SK-N-DZ (cell line): ENCODE measurements at regions not wholly inside any gene's neighbourhood (a gene's known extent, or its start where the extent isn't known, plus 50 kb on each side); places are given as distances from the start of the nearest gene placed in this dataset.
"Not testable (repeated sequence)": the region's sequence is repeated elsewhere in the genome, so short reads cannot be mapped to it uniquely, and the experiment has no call there.

Experiments used
- DNase-seq: peaks from one replicate; pipeline ENCODE4 v3.0.0-alpha.2; 2015; ENCODE audit warnings: low spot score

DNA sequence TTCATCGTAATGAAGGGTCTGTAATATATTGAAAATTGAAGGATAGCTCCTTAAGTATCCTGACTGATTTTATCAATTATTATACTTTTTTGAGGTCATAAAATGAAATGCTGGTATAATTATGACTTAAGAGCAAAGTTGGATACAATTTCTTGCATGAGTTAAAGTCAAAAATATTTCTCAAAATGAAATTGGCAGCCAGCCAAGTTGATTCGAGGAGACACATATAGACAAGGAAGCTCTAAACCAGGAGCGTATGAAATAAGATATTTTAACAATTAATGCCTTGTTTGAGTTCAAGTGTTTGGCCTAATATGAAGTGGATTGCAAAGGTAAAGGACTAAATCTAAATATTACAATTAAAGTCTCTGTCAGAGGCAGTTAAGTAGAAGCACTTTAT is 260.4 kb upstream of the DSEL start:
- no peak for DNase-seq

DNA sequence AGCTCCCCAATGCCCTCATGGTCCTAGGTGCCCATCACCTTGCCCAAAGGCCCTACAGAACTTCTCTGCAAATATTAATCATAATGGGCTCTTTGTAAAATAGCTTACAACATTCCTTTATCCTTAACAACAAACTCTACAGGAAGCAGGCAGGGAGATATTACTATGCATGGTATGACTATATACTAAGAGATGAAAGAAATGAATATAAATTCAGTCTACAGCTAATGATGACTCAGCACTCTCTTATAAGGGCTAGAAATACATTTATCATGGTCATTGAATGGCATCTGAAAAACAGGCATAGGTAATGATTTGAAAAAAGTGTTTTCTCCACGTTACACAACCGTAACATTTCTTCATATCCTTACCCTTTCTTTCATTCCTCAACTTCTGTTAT is 254.8 kb upstream of the DSEL start:
- DNase-seq: no peak

DNA sequence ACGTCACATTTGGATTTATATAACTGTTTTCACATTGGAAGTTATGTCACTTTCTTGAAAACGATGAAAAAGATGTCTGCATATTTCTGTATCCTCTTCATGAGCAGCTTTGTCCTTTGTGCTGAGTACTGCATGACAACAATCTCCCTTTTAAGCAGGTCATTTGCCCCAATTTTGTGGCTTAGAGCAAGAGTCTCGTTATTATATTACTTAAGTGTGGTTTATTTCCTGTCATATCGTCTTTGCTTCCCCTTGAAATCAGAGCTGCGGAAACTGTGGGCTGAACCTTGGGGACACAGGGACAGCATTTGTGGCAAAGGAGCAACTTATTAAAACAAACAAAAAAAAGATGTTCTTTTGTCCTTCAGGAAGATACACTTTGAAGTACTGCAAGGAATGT is 254.0 kb upstream of the DSEL start:
- DNase-seq: no peak

DNA sequence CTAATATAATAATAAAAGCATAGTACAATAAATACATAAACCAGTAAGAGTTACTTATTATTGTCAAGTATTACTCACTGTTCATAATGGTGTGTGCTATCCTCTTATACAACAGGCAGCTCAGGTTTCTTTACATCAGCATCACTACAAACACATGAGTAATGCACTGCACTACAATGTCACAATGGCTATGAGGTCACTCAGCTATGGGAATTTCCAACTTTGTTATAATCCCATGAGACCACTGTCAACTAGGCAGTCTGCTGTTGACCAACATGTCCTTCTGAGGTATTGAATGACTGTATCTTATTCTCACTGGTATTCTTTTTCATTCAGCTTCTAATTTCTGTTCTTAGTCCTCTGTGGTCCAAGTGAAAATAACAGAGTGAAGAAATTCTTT is 250.4 kb upstream of the DSEL start:
- no peak for DNase-seq

DNA sequence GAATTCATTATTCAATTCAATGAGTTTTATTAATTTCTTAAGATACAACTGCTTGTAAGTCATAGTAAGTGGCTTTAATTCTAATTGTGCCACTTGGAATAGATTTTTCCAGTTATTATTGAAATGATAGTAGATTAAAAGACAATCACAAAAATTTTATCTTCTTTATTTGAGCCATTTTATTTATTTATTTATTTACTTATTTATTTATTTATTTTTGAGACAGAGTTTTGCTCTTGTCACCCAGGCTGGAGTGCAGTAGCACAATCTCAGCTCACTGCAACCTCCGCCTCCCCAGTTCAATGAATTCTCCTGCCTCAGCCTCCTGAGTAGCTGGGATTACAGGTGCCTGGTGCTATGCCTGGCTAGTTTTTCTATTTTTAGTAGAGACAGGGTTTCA is 235.7 kb upstream of the DSEL start:
- not testable (repeated sequence) for DNase-seq

DNA sequence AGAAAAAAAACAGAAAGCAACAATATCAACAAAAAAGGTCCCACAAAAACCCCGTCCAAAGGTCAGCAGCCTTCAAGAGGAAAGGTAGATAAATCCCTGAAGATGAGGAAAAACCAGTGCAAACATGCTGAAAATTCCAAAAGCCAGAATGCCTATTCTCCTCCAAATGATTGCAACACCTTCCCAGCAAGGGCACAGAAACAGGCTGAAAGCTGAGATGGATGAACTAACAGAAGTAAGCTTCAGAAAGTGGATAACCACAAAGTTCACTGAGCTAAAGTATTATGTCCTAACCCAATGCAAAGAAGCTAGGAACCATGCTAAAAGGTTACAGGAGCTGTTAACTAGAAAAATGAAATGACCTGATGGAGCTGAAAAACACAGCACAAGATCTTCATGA is 226.4 kb upstream of the DSEL start:
- DNase-seq: no peak

DNA sequence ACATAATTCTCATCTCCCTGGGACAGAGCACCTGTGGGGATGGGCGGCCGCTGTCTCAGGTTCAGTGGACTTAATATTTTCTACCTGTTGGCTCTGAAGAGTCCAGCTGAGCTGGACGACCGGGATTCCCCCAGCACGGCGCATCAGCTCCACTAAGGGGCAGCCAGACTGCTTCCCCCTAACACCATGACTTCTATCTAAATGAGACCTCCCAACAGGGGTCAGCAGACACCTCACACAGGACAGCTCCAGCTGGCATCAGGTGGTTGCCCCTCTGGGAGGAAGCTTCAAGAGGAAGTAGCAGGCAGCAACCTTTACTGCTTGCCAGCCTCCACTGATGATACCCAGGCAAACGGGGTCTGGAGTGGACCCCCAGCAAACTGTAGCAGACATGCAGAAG is 226.0 kb upstream of the DSEL start:
- DNase-seq: no peak

DNA sequence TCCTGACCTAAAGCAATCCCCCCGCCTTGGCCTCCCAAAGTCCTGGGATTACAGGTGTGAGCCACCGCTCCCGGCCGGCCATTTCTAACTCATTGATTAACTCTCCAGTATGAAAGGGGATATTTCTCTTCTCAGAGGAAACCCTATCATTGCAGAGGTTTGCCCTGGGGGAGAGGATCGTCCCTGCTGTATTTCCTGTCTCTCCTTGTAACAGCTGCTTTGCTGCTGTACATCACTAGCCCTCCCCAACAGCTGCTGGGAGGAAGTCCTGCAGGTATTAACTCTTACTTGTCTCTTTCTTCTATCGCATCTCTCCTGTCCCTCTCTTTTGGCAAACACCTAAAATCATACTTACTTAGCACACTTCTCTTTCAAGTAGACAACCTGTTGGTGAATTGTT is 219.0 kb upstream of the DSEL start:
- DNase-seq: no peak

DNA sequence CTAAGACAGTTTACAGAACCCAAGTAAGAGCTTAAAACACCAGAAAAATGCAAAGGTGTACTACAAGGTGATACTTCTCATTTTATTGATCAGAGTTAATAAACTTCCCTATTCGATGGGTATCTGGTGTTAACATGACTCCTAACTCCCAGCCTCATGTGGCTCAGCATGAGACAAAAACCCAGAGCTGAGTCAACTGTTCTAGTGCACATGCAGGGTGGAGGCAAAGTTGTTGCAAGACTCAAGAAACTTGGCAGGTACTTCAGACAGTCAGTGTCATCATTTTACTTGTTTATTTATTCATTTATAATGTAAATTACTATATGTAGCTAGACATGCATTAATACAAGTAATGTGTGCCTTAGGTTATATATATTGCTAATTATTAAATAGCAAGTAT is 216.6 kb upstream of the DSEL start:
- DNase-seq: no peak

DNA sequence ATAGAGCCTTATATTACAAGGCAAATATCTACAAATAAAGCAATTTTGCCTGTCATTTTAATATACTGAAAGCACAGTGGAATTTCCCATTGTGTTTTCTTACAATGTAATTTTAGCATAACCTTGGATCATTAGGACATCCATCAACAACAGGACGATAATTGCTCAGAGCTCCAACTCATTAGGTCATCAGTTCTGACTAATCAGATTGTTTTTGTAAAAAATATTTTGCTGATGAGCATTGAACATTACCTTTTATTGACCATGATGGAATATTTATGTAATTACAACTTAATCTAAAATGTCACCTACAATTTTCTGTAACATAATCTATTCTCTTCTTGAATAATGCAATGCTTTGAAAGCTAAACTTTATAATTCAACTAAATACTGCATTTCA is 215.3 kb upstream of the DSEL start:
- DNase-seq: no peak

DNA sequence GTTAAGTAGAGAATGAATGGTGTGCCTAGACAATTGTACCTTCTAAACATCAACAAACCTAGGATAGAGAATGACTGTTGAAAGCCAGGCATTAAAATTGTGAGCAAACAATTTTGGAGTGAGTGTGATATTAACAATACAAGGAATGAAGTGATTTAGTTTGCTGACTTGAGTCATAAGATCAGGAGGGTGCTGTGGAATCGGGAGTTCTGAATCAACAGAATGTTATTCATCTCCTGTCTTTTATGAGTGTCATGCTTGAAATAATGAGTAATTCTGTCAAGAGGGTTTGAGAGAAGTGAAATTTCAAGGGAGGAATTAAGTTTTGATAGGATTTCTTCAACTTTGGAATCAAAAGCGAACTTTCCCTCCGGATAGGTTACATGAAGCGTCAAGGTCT is 214.4 kb upstream of the DSEL start:
- no peak for DNase-seq

DNA sequence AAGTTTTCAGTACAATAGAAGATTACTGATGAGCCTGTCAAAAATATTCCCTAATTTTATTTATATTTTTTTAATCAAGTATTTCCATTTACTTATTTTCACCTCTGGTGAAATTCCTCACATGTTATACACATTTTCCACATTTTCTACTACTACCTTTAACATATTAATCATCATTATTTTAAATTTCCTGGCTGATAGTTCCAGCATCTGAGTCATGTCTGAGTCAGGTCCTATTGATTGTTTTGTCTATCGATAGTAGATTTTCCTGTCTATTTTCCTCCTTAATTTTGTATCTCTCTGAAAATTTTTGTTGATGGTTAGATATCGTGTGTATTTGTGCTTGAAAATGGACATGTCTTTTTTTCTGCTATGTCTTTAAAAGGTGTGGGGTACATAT is 211.8 kb upstream of the DSEL start:
- no peak for DNase-seq

DNA sequence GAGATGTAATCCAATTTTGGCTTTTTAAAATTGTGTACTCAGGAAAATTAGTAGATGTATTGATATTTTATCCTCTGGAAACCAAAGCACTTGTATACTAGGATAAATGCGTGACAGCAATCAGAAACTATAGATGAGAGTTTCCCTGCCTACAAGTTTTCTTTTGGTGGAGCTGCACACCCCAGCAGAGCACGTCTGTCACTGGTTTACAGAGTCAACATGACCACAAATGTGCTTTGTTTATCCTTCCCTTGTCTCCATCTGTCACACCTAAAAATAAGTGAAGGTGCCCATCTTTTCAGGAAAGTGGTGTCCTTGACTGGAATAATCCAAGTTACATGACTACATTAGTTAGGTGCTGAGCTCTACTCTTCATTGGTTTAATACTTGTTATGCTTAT is 210.4 kb upstream of the DSEL start:
- DNase-seq: no peak

DNA sequence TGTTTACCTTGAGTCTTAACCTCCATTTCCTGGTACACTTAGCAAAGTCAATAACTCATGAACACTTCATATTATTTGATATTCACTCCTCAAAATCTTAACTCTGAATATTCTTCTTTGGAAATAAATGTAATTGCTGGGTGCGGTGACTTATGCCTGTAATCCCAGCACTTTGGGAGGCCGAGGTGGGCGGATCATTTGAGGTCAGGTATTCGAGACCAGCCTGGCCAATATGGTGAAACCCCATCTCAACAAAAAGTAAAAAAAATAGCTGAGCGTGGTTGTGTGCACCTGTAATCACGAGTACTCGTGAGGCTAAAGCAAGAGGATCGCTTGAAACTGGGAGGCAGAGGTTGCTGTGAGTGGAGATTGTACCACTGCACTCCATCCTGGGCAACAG is 201.3 kb upstream of the DSEL start:
- no peak for DNase-seq

DNA sequence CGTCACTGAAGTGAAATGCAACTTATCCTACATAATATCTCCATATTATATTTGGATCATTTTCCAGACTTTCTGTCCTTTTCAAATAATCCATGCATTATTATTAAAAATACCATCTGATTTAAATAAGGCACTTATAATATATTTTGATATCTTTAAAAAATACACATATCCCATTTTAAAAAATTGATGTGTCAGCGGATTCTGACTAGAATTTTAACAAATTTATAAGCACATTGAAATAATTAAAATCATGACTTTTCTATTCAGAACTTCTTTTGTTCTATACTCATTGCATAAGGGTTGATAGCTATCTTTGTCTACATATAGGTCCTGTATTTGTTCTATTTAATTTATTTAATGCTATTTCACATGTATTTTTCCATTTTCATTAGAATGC is 199.0 kb upstream of the DSEL start:
- no peak for DNase-seq

DNA sequence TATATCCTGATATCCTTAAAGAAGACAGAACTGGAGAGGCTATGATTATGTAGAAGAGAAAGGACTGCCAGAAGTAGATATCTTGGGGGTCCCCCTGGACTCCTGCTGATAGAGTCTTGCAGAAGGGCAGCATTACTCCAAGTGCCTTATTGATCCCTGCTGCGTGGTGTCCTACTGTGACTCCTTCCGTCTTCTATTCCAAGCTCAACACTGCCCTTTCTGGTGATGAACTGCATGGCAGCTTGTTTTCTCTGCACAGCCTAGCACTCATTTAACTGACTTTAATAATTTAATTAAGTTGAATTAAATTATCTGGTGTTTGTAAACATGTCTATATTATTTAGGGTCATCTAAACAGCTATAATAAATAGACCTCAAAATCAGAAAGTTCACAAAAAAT is 194.1 kb upstream of the DSEL start:
- DNase-seq: no peak

DNA sequence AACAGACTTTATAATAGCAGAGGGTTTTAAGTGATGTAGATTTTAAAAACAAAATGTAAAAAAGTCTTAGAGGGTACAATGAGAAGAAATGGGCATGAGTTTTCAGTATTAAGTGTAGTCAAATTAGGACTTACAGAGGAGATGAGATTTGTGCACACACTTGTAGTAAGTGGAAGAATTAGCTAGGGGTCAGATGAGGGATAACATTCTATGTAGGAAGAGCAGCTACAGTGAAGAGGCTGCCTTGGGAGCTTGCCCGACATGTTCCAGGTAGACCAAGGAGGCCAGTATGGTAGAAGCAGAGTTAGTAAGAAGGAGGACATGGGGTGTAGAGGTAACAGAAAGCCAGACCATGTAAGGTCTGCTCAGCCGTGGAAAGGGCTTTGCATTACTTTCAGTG is 189.2 kb upstream of the DSEL start:
- DNase-seq: peak; percentile 10

DNA sequence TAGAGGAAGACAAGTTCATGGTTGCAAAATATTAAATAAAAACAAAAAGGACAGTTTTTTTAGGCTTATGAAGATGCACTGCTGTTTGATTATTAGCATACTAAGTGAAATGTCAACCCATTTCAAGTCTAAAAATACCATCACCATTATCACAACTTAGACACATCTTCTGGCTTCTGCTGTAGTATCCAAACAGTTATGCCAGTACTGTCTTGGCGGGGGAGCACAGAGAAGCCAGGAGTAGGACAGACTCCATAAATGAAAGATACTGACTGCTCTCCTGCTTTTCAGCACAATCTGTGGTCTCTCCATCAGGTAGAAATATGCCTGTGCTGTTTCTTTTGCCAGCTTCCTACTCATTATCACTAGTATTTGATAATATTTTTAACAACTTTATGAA is 179.2 kb upstream of the DSEL start:
- no peak for DNase-seq

DNA sequence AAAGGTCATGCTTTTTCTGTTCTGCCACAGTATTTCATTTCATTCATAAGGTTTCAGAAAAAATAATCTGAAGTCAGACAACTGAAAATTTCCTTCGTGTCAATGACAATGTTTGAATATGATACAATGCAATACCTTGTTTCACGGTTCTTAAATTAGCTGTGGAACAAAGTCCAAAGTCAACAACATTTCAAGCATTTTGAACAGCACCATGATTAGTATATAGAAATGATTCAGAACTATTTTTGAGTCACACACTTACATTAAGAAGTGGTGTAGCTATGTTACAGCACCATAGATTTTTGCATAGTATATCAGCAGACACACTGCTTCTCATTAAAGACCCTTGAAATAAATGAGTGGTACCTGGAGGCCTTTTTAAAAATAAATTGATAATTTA is 178.3 kb upstream of the DSEL start:
- DNase-seq: no peak

DNA sequence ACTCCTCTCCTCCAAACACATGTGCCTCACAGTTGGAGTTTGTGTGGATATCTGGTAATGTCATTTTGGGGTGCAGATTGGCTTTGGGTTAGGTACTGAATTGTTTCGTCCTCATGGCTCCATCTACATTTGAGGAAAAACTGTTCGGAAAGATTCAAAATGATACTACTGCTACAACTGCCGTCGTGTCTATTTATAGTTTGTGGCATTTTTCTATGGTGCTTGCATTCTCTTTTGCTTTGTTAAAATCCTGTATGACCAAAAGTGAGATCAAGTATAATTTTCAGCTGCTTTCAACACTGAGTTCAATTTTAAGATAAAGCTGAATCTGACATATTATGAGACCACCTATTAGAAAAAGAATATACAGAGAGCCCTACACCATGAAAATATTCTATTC is 176.3 kb upstream of the DSEL start:
- DNase-seq: no peak

DNA sequence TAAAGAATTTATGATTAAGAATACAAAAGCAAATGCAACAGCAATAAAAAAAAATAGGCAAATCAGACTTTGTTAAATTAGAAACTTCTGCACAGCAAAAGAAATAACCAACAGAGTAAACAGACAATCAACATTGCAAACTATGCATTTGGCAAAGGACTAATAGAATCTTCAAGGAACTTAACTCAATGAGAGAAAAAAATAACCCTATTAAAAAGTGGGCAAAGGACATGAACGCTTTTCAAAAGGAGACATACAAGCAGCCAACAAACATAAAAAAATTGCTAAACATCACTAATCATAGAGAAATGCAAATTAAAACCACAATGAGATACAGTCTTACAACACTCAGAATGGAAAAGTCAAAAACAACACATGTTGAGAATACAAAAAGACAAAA is 166.0 kb upstream of the DSEL start:
- DNase-seq: no peak

DNA sequence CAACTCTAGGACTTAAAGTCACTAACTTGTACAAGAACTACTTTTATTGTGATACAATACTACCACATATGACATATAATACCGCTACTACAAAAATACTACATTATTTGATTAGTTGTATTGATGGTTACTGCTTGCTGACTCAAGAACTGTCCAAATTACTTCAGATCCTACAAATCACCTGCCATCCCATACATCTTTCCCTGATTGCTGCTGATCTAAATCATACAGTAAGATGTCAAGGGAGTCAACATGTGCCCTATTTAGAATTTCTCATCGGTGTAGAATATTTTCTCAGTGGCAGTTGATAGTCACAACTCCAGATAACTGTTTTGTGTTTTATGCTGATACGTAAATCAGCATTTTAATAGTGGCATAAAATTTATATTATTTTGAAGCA is 161.0 kb upstream of the DSEL start:
- no peak for DNase-seq

DNA sequence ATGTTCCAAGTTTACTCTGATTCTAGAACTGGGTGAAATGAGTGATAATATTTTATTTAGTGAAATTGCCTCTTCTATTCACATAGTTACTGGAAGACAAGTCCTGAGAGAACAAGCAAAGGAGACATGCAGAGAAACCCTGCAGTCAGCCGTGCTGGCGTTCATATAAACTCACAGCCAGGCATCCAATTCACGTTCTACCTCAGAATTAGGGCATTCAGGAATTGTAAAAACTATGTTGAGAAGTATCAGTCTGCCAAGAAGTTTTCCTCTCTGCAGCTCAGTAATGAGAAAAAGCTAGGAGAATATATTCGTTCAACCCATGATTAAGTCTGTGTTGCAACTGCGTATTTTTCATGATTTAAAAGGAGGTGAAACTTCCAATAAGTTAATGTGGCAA is 156.2 kb upstream of the DSEL start:
- DNase-seq: no peak

DNA sequence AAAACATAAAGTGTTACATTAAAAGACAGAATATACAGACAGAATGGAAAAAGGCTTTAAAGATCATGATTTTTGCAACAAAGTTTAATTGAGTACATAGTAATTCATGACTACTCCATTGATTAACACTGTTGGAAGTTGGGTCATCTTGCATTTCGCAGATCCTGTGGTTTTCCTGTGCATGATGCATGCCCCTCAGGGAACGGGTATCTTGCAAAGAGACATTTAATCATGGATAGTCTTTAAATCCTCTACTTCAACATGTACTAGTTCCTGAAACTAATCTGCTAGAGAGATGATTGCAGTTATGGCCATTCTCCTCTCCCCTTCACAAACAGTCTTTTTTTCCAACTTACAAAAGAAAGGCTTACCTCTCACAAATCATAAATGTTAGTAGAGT is 155.6 kb upstream of the DSEL start:
- DNase-seq: no peak

DNA sequence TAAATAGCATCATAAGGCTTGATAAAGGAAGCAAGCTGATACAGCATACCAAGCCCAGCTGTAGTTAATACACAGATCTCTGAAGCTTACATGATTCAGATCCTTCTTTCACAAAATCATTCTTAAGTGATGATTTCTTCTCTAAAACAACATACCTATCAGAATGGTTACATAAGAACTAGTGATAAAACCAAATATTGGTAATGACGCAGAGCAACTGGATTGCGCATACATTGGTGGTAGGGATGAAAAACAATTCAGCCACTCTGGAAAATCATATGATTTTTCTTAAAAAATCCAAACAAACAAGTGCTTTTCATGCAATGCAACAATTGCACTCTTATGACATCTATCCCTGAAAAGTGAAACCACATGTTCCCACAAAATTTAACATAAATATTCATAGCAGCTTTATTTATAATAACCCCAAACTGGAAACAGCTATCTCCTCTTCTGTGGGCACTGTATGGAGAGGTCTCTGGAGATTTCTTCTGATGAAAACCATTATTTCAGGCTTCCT is 153.6 kb upstream of the DSEL start:
- DNase-seq: no peak
